RWPE1 (cell line): ENCODE measurements at regions not wholly inside any gene's neighbourhood (a gene's known extent, or its start where the extent isn't known, plus 50 kb on each side); places are given as distances from the start of the nearest gene placed in this dataset.

ENCODE experiments used
- CTCF ChIA-PET: fragments of 350-600 bp; sonication (Branson Sonifier 250); formaldehyde crosslinking; extraction: SDS; loops from one replicate; lab custom pipeline; 2021; lab: Yijun Ruan, JAX
- POLR2A ChIA-PET: fragments of 400-600 bp; formaldehyde crosslinking; extraction: SDS; loops from one replicate; lab custom pipeline; 2020; ENCODE audit warnings: antibody characterized with exemption; ENCODE audit not compliant: low non-redundant PET; lab: Yijun Ruan, JAX
- DNase-seq: peaks from one replicate; pipeline ENCODE4 v3.0.0; 2012; ENCODE audit warnings: low spot score
- H3K27ac ChIP-seq: fragments of 450-650 bp; 2 replicates; pipeline ENCODE4 v1.5.1; 2017
- TF ChIP-seq, protein P1 (sequence below): fragments of 450-650 bp; conservative IDR thresholded peaks from 2 replicates; pipeline ENCODE4 v1.5.1; 2017; ENCODE audit warnings: low read depth, mild to moderate bottlenecking

DNA sequence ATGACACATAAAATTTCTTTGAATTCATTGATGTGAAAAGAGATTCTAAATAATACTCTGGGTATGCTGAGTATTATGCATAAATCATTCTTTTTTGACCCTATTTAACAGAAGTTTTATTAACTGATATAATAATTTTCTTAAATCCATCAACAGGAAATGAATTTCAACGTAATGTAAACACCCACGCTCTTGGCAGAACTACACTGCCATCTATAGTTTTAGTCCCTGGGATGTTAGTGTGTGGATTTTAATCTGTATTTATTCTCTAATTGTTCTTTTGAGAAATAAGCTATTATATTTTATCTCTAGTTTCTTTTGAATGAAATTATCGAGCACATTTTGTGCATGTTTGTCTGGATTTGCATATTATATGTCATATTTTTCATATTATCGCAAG lies 666.8 kb upstream of the NDST4 start:
- CTCF ChIA-PET, result no interaction called here
- POLR2A ChIA-PET, result no interaction called here

DNA sequence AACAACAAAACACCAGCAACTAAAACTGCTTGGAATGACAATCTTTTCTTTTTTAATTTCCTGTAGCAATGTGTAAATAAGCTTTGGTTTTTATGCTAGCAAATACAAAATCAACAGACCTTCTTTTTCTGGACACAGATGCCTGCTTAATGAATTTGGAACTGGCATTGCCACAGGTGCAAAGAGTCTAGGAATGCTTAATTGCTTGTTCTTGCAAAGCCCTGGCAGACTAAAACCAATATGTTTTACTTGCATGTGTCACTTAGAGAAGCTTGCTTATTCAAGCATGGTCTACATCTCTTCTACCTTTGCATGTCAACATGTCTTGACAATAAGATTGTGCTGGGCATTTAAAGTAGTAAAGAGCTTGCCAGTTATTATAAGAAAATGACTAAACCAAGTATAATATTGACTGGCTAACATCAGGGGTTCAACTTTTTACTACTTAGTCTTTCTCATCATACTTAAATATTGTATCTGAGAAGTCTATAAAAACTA lies 656.7 kb upstream of the NDST4 start:
- POLR2A ChIA-PET, result no interaction called here
- CTCF ChIA-PET, result no interaction called here
- no peak for DNase-seq
- TF ChIP-seq, protein P1, sequence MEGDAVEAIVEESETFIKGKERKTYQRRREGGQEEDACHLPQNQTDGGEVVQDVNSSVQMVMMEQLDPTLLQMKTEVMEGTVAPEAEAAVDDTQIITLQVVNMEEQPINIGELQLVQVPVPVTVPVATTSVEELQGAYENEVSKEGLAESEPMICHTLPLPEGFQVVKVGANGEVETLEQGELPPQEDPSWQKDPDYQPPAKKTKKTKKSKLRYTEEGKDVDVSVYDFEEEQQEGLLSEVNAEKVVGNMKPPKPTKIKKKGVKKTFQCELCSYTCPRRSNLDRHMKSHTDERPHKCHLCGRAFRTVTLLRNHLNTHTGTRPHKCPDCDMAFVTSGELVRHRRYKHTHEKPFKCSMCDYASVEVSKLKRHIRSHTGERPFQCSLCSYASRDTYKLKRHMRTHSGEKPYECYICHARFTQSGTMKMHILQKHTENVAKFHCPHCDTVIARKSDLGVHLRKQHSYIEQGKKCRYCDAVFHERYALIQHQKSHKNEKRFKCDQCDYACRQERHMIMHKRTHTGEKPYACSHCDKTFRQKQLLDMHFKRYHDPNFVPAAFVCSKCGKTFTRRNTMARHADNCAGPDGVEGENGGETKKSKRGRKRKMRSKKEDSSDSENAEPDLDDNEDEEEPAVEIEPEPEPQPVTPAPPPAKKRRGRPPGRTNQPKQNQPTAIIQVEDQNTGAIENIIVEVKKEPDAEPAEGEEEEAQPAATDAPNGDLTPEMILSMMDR, result no peak
- no peak overlapping the region for H3K27ac ChIP-seq

More for the DNA sequence above, 666.8 kb upstream of the NDST4 start:
- TF ChIP-seq, protein P1, result no peak
- DNase-seq, result no peak
- H3K27ac ChIP-seq, result no peak overlapping the region

DNA sequence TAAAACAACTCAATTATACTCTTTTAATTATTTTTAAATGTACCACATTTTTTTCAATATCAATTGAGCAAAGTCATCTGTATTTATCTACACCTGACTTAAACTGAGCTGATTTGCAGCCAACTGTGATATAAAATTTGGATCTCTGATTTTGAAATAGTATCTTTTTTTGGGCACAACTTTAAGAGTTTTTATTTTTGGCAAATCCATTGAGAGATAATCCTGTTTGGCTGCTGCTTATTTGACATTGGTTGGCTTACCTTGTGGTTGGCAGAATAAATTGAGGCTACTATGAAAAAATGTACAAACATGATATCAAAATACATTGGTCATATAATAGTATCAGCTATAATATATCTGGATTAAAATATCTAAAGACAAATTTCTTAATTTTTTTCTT lies 656.0 kb upstream of the NDST4 start:
- CTCF ChIA-PET, result interaction anchor here (0.6 kb wide), 1 partner anchor 119 kb away, joined by 6 read pairs; no protein-coding TSS in a partner anchor
- POLR2A ChIA-PET, result no interaction called here
- TF ChIP-seq, protein P1, result no peak
- no peak for DNase-seq
- no peak overlapping the region for H3K27ac ChIP-seq

DNA sequence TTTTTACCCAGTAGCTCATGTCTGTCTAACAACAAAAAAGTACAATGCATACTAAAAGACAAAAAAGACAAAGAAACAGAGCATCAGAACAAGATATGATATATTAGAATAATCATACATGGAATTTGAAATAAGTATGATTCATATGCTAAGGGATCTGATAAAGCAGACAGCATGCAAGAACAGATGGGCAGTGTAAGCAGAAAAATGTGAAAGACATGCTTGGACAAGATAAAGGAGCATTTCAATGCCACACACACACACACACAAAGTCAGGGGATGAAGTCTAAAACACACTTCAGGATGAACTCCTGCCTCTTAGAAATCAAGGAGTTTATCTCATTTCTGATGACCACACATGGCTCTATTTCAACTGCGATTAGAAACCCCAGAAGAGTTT lies 649.6 kb upstream of the NDST4 start:
- H3K27ac ChIP-seq, result no peak overlapping the region

DNA sequence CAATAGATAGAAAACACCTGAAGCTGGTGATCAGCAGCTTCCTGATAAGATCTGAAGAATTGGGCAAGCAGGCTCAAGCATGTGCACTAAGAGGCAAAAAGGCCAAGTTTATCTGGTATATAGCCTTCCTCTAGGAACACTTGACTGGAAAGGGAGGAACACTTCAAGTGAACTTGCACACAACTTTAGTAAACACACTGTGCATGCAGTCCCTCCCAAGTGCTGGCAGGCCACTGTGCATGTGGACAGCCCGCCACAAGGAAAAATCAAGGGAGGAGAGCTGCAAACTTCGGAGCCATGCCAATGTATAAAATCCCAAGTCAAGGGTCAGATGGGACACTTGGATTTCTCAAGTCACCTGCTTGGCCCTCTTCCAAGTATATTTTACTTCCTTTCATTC lies 645.8 kb upstream of the NDST4 start:
- no peak for DNase-seq
- TF ChIP-seq, protein P1, result no peak
- ChIA-PET POLR2A (no interaction called here), CTCF (no interaction called here)
- H3K27ac ChIP-seq, result no peak overlapping the region

More for the DNA sequence above, 649.6 kb upstream of the NDST4 start:
- ChIA-PET POLR2A (no interaction called here), CTCF (no interaction called here)
- DNase-seq, result peak; percentile 5
- TF ChIP-seq, protein P1, result no peak

DNA sequence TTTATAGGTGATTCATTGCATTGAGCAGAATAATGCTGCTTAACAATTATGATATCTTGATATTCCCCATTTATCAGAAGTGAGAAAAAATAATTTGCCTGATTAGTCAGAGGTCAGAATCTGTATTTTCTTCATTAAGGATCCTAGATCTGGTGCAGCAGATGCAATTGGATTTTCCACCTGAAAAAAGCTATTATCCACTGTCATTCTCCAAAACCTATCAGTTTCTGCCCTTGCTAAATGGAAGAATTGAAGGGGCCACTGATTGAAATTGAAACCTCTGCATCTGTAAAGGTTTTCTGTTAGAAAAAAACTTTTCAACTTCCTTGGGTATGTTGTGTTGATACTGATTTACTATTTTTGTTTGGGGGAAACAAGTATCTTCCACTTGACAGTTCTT lies 636.0 kb upstream of the NDST4 start:
- CTCF ChIA-PET, result no interaction called here
- H3K27ac ChIP-seq, result no peak overlapping the region
- TF ChIP-seq, protein P1, result no peak
- no peak for DNase-seq
- POLR2A ChIA-PET, result no interaction called here
